ENCODE measurements at regions not wholly inside any gene's neighbourhood (a gene's known extent, or its start where the extent isn't known, plus 50 kb on each side); places are given as distances from the start of the nearest gene placed in this dataset.

DNA sequence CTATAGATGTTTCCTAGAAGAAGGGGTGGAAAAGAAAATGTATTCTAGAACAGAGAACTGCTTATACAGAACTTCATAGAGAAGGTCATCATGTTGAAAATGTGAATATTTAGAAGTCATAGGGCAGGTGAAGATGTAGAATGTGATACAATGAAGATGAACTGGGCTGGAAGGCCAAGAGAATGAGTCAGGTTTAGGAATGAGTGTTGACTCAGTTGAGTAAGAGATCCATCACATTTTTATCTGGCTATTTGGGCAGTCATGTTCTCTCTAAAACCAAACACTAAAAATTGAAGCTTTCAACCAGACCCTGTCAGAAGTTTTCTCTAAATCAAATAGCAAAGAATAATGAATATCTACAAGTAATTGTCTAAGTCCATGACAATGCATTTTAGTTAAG, 660.5 kb downstream of the KCNJ2 start:
- DNase-seq, result no peak
- intact Hi-C loops (cut with DNase I), result no loop called here
- no peaks in the 10 kb centered on the region for H3K27me3 ChIP-seq (ENCODE audit: low read depth)
- no peak overlapping the region for H3K4me3 ChIP-seq
- ATAC-seq, result no peak
- H3K27ac ChIP-seq, result no peak overlapping the region
- H3K9me3 ChIP-seq, result no peaks in the 10 kb centered on the region
- TF ChIP-seq, protein P1, sequence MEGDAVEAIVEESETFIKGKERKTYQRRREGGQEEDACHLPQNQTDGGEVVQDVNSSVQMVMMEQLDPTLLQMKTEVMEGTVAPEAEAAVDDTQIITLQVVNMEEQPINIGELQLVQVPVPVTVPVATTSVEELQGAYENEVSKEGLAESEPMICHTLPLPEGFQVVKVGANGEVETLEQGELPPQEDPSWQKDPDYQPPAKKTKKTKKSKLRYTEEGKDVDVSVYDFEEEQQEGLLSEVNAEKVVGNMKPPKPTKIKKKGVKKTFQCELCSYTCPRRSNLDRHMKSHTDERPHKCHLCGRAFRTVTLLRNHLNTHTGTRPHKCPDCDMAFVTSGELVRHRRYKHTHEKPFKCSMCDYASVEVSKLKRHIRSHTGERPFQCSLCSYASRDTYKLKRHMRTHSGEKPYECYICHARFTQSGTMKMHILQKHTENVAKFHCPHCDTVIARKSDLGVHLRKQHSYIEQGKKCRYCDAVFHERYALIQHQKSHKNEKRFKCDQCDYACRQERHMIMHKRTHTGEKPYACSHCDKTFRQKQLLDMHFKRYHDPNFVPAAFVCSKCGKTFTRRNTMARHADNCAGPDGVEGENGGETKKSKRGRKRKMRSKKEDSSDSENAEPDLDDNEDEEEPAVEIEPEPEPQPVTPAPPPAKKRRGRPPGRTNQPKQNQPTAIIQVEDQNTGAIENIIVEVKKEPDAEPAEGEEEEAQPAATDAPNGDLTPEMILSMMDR (IDR thresholded peaks at IDR 0.05), result no peak
- no peaks in the 10 kb centered on the region for H3K4me1 ChIP-seq
- H3K36me3 ChIP-seq, result no peaks in the 10 kb centered on the region

DNA sequence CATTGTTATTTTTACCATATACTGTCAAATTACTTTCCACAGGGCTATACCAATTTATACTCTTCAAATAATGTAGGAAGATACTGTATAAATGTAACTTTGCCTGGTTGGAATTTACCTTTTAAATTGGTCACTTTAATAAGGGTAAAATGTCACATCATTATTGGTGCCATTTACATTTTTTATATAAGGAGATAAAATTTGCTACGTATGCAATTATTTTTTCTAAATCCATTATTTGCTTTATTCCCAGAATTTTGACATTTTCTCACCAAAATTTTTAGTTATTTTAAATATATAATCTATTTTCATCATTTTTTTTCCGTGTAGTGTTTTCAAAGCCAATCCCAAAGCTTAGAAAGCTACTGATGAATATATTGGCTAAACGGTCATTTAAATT, 664.7 kb downstream of the KCNJ2 start:
- intact Hi-C loops (cut with DNase I), result no loop called here
- DNase-seq (no peak), ATAC-seq (no peak)
- Histone ChIP-seq H3K27ac (no peak overlapping the region), H3K4me3 (no peak overlapping the region), H3K9me3 (no peaks in the 10 kb centered on the region), H3K27me3 (ENCODE audit: low read depth) (no peaks in the 10 kb centered on the region), H3K4me1 (no peaks in the 10 kb centered on the region), H3K36me3 (no peaks in the 10 kb centered on the region)
- TF ChIP-seq, protein P1 (IDR thresholded peaks at IDR 0.05), result no peak

DNA sequence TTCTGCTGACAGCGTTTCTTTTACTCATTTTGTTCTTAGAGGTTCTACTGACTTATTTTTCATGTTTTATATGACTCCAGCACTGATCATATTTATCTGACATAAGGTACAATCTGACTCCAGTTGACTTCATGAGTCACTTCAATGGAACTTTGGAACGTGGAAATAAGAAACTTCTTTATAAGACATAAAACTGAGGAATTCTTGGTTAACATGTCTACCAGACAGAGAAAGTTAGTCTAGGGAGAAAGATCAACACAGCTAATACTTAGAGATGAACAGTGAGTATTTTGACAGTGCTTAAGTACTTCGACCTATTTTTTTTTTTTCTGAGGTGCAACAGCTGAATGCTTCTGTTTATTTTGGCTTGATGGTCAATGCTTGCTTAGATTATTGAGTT, 679.5 kb downstream of the KCNJ2 start:
- ATAC-seq, result no peak
- DNase-seq, result no peak
- Histone ChIP-seq H3K4me3 (no peak overlapping the region), H3K27me3 (ENCODE audit: low read depth) (no peaks in the 10 kb centered on the region), H3K4me1 (no peaks in the 10 kb centered on the region), H3K36me3 (no peaks in the 10 kb centered on the region), H3K9me3 (no peaks in the 10 kb centered on the region), H3K27ac (no peak overlapping the region)
- TF ChIP-seq, protein P1 (IDR thresholded peaks at IDR 0.05), result no peak
- intact Hi-C loops (cut with DNase I), result no loop called here

DNA sequence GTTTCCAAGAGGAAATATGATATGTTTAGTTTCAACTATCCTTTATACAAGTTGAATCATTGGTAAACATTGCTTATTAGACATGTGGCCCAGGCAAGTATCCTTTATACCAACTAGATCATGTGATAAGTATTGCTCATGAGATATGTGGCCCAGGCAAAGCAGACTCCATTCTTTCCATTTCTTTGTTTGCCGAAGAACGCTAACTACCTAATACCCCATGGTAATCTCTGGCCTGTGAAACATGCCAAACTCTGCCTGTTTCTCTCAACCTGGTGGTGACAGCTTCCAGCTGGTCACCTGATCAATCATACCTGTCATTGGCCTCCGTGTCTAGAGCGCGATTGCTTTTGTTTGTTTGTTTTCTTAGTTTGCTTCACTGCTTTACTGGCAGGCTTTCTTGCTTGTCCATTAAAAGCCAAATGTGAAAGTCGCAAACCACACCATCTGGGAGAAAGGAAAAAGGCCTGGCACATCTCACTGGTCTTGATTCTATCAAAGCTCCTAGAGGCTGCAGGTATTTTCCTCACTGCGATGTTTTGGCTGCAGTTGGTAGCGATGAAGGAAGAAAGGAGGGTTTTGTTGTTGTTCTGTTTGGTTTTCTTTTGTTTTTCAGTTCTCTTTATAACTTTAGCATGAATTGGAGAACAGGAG, 686.2 kb downstream of the KCNJ2 start:
- intact Hi-C loops (cut with DNase I), result no loop called here
- Histone ChIP-seq H3K36me3 (no peaks in the 10 kb centered on the region), H3K4me1 (no peaks in the 10 kb centered on the region), H3K27me3 (ENCODE audit: low read depth) (no peaks in the 10 kb centered on the region), H3K27ac (no peak overlapping the region), H3K4me3 (no peak overlapping the region), H3K9me3 (no peaks in the 10 kb centered on the region)
- DNase-seq, result no peak
- ATAC-seq, result no peak
- TF ChIP-seq, protein P1 (IDR thresholded peaks at IDR 0.05), result no peak

DNA sequence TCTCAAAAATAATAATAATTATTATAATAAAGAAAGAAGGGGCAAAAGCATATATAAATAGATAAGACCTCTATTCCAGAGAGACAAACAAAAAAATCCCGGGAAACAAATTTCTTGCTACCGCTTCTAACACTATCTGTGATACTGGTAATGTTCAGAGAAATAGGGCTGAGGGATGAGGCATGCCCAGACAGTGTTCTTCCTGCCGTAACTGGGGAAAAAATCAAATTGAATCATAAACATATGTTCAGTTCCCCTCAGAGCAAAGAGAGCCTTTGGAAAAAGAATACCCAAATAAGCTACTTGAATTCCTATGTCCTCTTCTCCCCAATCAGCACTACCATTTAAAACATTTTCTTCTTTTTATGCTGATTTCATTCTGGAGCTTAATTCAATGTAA, 688.0 kb downstream of the KCNJ2 start:
- intact Hi-C loops (cut with DNase I), result no loop called here

More for the DNA sequence above, 688.0 kb downstream of the KCNJ2 start:
- Histone ChIP-seq H3K27ac (no peak overlapping the region), H3K27me3 (ENCODE audit: low read depth) (no peaks in the 10 kb centered on the region), H3K9me3 (no peaks in the 10 kb centered on the region), H3K4me1 (no peaks in the 10 kb centered on the region), H3K36me3 (no peaks in the 10 kb centered on the region), H3K4me3 (no peak overlapping the region)
- no peak for ATAC-seq
- no peak for DNase-seq
- TF ChIP-seq, protein P1 (IDR thresholded peaks at IDR 0.05), result no peak

Measured in lower lobe of right lung (tissue), 2 donors.